HuH-7.5 (cell line): ENCODE measurements at regions not wholly inside any gene's neighbourhood (a gene's known extent, or its start where the extent isn't known, plus 50 kb on each side); places are given as distances from the start of the nearest gene placed in this dataset.

Experiments used
- DNase-seq: peaks from one replicate; pipeline ENCODE4 v3.0.0; 2011; ENCODE audit warnings: low spot score

GRCh38 chr6:140586426-140587061 is 1212.1 kb upstream of the CITED2 start:
- DNase-seq = no peak

- DNase-seq = no peak
These were observed 1207.2 kb upstream of the CITED2 start for GRCh38 chr6:140581601-140582000.

- DNase-seq = no peak
These were observed 1205.5 kb upstream of the CITED2 start for GRCh38 chr6:140579918-140580317.

GRCh38 chr6:140576004-140576555 is 1201.6 kb upstream of the CITED2 start:
- no peak for DNase-seq

GRCh38 chr6:140572867-140573266 is 1198.4 kb upstream of the CITED2 start:
- DNase-seq = no peak

GRCh38 chr6:140572129-140572528 is 1197.7 kb upstream of the CITED2 start:
- no peak for DNase-seq

- DNase-seq = no peak
These were observed 1196.7 kb upstream of the CITED2 start for GRCh38 chr6:140571145-140571544.

GRCh38 chr6:140567466-140567865 is 1193.0 kb upstream of the CITED2 start:
- DNase-seq = no peak

- no peak for DNase-seq
These were observed 1192.4 kb upstream of the CITED2 start for GRCh38 chr6:140566781-140567277.

GRCh38 chr6:140563728-140564127 is 1189.3 kb upstream of the CITED2 start:
- DNase-seq = no peak

- DNase-seq = no peak
These were observed 1187.3 kb upstream of the CITED2 start for GRCh38 chr6:140561701-140562100.

- no peak for DNase-seq
These were observed 1186.2 kb upstream of the CITED2 start for GRCh38 chr6:140560671-140561070.

GRCh38 chr6:140559458-140559857 is 1185.0 kb upstream of the CITED2 start:
- DNase-seq = no peak

- no peak for DNase-seq
These were observed 1180.0 kb upstream of the CITED2 start for GRCh38 chr6:140554421-140554820.

GRCh38 chr6:140548366-140548765 is 1173.9 kb upstream of the CITED2 start:
- no peak for DNase-seq

GRCh38 chr6:140546640-140547039 is 1172.2 kb upstream of the CITED2 start:
- DNase-seq = no peak

- no peak for DNase-seq
These were observed 1170.0 kb upstream of the CITED2 start for GRCh38 chr6:140544431-140544830.

GRCh38 chr6:140542863-140543262 is 1168.4 kb upstream of the CITED2 start:
- no peak for DNase-seq

- DNase-seq = no peak
These were observed 1166.8 kb upstream of the CITED2 start for GRCh38 chr6:140541288-140541687.

GRCh38 chr6:140540743-140541142 is 1166.3 kb upstream of the CITED2 start:
- DNase-seq = no peak

GRCh38 chr6:140538926-140539325 is 1164.5 kb upstream of the CITED2 start:
- no peak for DNase-seq

GRCh38 chr6:140537834-140538705 is 1163.6 kb upstream of the CITED2 start:
- DNase-seq = peak; percentile 19

GRCh38 chr6:140537211-140537610 is 1162.8 kb upstream of the CITED2 start:
- no peak for DNase-seq
